ENCODE measurements at regions not wholly inside any gene's neighbourhood (a gene's known extent, or its start where the extent isn't known, plus 50 kb on each side); places are given as distances from the start of the nearest gene placed in this dataset.
"Not testable (repeated sequence)": the region's sequence is repeated elsewhere in the genome, so short reads cannot be mapped to it uniquely, and the experiment has no call there.

DNA sequence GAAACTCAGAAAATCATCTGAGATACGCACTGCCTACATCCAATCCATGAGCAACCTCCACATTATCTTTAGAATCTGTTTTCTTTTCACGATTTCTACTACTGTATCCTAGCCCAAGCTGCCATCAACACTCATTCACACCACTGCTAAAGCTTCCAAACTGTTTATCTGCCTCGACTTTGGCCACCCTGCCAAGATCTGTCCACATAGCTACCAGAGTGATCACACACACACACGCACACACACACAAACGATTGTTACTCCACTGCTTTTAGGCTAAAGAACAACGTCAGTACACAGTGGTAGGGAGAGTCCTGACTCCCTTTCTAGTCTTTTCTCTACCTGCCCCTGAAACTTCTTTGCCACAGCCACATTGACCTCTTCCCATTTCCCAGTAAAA is 142.0 kb downstream of the CCDC71L start:
- no peak for DNase-seq

DNA sequence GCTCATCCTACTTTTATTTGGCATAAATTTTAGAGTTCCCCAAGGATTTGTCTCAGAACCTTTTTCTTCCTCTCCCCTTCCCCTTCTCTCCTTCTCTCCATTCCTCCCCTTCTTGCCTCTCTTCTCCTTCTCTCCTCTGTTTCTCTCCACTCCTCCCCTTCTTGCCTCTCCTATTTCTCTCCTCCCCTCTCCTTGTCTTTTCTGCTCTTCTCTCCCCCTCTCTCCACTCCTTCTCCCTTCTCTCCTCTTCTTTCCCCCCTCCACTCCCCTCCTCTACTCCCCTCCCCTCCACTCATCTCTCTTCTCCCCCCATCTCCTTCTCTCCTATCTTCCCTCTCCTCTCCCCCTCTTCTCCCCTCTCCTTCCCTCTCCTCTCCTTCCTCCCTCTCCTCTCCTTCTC is 142.7 kb downstream of the CCDC71L start:
- no peak for DNase-seq

DNA sequence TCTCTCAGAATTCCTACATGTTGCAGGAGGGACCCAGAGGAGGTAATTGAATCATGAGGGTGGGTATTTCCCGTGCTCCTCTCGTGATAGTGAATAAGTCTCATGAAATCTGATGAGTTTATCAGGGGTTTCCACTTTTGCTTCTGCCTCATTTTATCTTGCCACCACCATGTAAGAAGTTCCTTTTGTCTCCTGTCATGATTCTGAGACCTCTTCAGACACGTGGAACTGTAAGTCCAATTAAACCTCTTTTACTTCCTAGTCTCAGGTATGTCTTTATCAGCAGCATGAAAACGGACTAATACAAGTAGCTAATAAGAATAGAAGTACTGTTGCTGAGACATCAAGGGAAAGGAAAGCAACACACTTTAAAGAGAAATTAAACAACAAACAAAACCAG is 143.4 kb downstream of the CCDC71L start:
- DNase-seq: no peak

DNA sequence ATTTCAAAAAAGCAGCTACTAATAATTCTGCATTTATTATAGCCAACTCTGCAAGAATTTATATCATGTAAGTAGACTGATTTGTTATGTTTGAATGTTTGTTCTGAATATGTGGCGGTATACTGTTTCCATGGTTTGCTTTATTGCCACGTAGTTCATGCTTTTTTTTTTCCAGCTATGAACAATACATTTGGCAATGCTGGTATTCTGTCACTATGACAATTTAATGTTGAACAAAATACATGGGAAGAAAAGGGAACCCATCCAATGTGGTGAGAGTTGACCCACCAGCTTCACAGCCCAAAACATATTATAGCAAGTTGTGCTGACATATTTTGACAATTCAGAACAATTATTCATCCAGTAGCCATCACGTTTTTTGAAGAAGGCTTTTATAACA is 145.6 kb downstream of the CCDC71L start:
- no peak for DNase-seq

DNA sequence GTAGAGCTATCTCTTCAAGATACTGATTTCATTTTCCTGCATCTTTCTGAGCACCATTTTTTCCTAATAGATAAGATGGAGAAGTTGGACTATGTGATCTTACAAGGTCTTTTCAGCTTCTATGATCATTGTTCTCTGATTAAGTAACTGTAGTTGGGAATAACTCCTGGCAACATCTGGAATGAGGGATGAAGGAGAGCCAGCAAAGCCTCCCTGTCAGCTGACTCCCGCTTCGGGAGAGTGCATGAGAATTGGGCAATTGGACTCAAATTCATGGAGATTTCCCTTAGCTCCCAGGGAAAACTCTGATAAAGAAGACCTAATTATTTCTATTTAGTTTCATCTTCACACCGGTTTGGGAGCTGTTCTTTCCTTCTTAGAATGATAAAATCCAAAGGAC is 146.1 kb downstream of the CCDC71L start:
- DNase-seq: no peak

DNA sequence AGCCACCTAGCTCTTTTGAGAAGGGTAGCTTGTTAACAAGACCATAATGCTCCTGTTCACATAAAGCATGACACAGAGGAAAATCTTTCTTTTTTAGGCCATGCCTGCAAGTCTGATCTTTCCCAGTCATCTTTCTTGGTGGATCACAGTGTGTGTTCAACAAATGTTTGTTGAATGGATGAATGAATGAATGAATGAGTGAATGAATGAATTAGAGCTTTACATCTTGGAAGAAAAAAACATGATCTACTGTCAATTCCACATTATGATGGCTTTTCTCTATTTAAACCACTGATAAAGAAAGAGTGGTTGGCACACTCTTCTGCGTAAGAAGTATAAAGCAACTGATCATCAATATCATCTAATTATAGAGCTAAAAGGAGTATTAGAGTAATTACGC is 148.7 kb downstream of the CCDC71L start:
- DNase-seq: no peak

DNA sequence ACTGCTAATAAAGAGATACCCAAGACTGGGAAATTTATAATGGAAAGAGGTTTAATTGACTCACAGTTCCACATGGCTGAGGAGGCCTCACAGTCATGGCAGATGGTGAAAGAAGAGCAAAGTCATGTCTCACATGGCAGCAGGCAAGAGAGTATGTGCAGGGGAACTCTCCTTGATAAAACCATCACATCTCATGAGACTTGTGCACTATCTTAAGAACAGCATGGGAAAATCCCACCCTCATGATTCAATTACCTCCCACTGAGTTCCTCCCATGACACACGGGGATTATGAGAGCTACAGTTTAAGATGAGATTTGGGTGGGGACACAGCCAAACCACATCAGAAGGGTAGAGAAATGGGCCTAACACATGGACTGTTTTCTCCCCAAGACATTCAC is 156.3 kb downstream of the CCDC71L start:
- no peak for DNase-seq

DNA sequence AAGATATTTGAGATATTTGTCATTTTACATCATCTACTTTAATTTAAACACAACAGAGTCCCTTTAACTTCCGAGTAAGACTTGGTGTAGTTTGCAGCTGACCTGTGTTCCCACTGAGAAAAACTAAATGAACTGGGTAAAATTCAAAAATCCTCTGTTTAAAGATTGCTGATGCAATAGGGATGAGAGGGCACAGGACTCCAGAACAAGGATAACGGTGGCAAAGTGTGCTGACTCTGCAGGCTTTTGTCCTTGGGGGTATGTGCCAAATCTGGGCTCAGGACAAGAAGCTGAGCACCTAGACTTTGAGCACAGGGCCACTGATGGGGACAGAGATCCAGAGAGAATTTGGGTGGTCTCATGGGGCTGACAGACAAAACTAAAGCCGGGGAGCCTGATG is 156.8 kb downstream of the CCDC71L start:
- no peak for DNase-seq

DNA sequence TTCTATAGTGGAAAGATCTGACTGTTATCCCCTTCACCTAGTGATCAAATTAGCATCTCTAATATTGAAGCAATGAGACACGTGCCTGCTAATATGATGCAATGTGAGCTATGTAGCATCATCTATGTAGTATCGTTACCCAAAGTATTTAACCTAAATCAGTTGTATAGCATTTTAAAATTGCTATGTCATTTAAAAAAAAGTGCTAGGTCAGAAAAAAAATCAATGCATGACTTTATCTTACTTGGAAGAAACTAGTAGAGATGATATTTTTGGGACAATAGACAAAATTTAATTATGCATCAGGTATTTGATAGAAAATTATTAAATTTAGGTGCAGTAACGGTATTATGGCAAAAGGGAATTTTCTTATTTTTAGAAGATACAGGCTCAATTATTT is 157.3 kb downstream of the CCDC71L start:
- DNase-seq: no peak

DNA sequence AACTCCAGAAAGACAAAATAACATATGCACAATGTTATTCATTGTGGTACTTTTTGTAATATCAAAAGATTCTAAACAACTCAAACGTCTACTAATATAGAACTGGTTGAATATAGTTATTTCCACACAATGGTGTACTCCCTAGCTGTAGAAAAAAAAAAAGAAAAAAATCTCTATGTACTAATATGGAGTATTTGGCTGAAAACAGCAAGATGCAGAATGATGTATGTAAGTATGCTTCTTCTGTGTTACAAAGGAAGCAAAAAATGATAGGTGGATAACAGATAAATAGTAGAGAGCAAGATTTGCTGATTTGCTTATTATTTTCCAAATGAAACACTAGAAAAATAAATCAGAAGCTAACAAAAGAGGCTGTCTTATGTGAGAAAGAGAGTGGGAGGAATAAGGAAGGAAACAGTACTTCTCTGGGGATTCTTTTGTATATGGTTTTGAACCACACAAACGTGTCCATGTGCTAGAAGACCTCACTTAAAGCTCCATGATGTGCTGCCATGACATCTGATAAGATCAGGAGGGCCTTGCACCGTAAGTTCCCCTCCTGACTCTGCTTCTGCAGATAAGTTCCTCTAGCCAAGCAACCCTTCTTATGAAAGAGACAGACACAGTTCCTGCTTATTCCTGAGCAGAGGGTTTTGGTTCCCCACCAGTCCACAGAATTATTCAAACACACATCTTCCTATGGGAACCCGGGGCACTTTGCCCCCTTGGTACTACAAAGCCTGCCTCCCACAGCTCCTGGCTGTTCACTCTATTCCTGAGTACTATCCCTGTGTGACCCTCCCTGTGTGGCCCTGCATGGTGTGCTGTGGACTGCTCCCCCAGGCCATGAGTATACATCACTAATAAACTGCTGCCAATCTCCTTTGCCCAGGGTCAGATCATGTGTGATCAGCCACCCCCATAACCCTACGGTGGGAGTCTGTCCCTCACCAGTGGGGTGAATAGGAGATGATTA is 159.1 kb downstream of the CCDC71L start:
- DNase-seq: no peak

DNA sequence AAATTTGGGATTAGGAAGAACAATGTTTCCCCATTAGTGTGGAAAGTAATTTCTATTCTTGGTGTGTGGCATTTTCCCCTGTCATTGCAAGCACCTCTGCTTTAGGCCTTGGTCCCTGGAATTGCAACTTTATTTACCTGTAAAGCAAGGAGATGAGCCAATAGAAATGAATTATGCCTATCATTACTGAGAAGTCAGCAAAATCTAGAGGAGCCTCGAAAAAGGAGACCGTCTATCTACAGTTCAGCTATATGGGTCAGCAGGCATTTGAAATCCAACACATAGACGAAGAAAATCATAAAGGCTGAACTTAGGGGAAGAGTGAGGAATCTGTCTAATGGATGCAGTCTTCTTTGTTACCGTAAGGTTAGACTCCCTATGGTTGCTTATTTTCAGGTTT is 161.1 kb downstream of the CCDC71L start:
- DNase-seq: no peak

DNA sequence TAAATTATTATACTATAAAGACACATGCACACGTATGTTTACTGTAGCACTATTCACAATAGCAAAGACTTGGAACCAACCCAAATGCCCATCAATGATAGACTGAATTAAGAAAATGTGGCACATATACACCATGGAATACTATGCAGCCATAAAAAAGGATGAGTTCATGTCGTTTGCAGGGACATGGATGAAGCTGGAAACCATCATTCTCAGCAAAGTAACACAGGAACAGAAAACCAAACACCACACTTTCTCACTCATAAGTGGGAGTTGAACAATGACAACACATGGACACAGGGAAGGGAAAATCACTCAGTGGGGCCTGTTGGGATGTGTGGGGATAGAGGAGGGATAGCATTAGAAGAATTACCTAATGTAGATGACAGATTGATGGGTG is 163.0 kb downstream of the CCDC71L start:
- not testable (repeated sequence) for DNase-seq

DNA sequence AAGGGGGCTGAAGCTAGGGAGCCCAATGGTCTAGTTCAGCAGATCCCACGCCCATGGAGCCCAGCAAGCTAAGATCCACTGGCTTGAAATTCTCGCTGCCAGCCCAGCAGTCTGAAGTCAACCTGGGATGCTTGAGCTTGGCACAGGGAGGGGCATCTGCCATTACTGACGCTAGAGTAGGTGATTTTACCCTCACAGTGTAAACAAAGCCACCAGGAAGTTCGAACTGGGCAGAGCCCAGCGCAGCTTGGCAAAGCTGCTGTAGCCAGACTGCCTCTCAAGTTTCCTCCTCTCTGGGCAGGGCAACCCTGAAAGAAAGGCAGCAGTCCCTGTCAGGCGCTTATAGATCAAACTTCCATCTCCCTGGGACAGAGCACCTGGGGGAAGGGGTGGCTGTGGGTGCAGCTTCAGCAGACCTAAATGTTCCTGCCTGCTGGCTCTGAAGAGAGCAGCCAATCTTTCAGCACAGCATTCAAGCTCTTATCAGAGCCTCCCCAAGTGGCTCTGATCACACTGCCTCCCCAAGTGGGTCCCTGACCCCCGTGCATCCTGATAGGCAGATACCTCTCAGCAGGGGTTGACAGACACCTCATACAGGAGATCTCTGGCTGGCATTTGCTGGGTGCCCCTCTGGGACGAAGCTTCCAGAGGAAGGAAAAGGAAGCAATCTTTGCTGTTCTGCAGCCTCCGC is 167.8 kb downstream of the CCDC71L start:
- no peak for DNase-seq

DNA sequence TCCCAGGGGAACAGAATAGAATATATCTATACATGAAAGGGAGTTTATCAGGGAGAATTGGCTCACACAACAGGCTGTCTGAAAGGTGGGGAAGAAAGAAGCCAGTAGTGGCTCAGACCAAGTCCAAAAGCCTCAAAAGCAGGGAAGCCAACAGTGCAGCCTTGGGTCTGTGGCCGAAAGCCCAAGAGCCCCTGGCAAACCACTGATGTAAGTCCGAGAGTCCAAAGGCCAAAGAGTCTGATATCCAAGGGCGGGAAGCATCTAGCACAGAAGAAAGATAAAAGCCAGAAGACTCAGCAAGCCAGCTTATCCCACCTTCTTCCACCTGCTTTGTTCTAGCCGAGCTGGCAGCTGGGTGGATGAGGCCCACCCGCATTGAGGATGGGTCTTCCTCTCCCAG is 172.5 kb downstream of the CCDC71L start:
- no peak for DNase-seq

DNA sequence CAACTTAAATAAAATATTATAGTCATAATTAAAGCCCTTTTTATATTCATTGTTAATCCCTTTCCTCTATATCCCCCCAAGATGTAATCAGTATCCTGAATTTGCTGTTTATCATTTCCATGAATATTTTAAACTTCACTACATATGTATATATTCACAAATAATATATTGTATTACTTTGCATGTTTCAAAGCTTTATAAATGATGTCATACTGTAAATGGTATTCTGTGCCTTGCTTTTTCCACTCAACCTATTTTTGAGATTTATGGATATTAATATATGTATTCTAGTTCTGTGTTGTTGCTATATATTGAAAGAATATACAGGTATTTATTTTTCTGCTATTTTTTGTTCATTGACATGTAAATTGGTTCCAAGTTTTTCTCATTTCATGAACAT is 173.1 kb downstream of the CCDC71L start:
- DNase-seq: no peak

DNA sequence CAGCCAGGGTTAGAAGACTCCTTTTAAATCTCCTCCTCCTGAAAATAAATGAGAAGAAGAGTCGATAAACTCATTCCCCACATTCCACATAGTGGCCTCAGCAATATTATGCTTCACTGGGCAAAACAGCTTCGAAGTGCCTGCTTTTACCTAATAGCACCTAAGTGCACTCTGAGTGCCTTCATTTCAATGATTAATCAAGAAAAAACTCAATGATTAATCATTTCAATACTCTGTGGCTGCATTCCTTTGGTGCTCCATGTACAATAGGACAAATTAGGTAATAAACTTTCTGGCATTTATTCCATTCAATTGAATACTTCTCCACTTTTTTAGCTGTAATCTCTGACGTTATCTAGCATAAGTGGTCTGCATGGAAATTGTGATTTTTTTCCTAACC is 174.6 kb downstream of the CCDC71L start:
- no peak for DNase-seq

DNA sequence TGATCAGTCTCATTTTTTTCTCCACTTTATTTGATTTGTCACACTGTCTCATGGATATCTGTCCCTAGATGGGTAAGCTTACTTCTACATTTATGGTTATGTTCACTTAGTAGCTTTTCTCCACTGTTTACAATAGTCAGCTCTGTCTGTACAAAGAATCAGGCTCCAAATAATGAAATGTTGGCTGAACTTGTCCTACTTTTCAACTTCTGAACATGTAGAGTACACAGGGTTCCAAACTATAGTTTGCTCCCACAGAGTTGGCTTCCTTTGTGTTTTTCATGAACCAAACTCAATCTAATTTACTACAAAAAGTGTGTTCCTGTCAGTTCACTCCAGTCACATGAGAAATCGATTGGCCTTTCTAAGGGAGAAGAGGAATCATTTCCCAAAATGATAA is 175.0 kb downstream of the CCDC71L start:
- DNase-seq: no peak

DNA sequence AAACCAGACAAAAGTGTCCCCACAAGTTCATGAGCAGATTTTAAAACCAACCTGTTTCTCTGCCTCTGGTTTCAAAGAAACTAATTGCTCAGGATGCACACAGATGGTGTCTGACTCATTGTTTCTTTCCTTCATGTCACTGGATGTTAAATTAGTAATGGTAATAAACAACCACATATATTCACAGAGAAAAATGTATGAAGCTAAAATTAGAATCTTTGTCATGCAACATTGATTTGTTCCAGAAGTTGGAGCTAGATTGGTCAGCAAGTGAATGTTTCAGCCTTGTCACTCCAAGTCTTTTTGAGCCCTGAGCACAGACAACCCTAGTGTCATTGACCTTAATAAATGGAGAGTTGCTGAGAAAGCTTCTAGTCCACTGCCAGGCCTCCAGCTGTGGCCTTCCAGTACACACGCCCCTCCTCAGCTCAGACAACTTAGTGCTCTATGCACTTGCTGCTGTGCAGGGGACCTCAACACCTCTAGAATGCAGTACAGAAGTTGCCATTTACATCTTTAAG is 175.9 kb downstream of the CCDC71L start:
- no peak for DNase-seq

DNA sequence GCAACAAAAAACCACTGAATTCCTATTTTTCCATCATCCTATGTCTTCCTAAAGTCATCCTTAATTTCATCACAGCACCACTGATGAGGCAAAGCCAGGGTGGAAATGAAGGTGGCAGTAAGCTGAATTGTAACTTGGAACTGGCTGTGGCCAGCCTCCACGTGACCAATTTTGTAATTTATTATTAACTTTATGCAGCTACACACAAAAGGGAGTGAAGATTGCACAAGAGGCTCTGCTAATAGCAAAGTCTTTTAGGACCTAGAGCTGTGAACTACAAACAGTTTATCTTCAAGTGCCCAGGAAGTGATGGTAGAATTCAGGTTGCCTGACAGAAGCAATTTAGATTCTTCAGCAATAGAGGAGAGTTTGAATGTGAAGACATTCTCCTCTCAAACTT is 176.4 kb downstream of the CCDC71L start:
- DNase-seq: no peak

DNA sequence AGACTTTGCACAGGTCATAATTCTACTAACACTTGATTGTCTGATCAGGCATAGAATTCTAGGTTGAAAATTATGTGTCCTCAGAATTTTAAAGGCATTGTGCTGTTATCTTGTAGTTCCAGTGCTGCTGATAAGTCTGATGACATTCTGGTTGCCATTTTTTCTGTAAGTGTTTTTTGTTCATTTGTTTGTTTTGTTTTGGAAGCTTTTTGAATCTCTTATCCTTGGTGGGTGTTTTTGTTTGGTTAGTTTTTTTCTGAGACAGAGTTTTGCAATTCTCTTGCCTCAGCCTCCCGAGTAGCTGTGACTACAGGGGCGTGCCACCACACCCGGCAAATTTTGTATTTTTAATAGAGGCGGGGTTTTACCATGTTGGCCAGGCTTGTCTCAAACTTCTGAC is 178.9 kb downstream of the CCDC71L start:
- no peak for DNase-seq

DNA sequence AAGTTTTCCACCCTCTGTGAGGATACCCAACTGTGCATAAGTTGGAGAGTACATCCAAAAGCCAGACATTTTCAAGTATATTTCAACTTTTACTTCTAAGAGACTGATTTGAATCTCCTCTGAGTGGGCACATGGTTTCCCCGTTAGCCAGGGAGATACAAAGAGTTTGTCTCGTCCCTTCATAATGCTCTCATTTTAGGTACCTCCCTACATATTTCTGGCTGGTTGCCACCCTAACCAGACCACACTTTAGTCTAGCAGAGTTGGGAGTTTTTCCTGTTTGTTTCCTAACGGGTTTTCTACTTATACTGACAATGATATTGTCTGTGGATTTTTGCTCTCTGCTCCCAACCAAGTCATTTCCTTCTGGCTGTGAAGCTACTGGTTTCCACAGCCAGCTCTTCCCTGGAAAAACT is 180.3 kb downstream of the CCDC71L start:
- no peak for DNase-seq

DNA sequence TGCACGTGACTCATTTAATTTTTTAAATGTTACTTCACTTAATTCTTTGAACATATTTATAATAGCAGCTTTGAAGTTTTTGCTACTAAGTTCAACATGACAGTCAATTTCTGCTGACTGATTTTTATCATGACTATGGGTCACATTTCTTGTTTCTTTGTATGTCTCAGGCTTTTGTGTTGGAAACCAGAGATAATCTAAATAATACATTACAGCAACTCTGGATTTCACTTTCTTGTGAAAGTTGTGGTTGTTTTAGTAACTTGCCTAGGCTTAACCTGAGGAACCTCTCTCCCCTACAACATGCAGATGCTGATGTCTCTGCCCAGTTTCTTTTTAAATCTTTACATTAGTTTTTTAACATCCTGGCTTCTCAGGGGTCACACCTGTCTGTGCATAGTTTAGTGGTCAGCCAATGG is 180.8 kb downstream of the CCDC71L start:
- no peak for DNase-seq

DNA sequence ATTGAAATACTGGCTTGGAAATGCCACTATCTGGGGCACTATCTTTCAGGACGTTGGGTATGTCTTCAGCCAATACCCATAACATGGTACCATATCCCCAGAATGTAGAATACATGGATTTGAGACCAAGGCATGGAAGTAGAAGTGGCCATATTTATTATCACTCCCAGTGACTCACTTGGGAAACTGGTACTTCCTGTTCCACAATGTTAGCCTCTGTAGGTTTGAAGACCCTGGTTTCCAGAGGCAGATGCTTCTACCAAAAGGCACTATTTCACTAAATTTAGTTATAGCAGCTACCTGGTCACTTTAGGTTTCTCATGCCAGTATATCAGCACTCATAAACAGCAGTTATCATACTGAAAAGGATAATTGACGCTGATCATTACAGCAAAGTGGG is 184.2 kb downstream of the CCDC71L start:
- DNase-seq: no peak

DNA sequence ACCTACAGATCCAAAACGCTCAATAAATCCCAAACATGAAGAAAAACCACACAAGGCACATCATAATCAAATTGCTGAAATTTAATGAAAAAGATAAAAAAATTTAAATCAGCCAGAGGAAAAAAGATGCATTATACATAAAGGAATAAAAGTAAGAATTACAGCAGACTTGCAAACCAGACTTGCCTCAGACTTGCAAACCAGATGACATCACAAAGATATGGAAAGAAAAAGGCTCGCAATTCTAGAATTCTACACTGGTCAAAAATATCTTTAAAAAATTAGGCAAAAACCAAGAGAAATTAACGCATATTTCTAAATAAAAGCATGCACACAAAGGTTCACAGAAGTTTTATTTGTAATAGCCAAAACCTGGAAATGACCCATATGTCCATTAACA is 188.0 kb upstream of the NAMPT start:
- DNase-seq: no peak
